Renal cortical epithelial cell (primary cell): ENCODE measurements at regions not wholly inside any gene's neighbourhood (a gene's known extent, or its start where the extent isn't known, plus 50 kb on each side); places are given as distances from the start of the nearest gene placed in this dataset.

Experiments used
- DNase-seq: peaks from one replicate; pipeline ENCODE4 v3.0.0-alpha.2; 2011; ENCODE audit warnings: low read depth

DNA sequence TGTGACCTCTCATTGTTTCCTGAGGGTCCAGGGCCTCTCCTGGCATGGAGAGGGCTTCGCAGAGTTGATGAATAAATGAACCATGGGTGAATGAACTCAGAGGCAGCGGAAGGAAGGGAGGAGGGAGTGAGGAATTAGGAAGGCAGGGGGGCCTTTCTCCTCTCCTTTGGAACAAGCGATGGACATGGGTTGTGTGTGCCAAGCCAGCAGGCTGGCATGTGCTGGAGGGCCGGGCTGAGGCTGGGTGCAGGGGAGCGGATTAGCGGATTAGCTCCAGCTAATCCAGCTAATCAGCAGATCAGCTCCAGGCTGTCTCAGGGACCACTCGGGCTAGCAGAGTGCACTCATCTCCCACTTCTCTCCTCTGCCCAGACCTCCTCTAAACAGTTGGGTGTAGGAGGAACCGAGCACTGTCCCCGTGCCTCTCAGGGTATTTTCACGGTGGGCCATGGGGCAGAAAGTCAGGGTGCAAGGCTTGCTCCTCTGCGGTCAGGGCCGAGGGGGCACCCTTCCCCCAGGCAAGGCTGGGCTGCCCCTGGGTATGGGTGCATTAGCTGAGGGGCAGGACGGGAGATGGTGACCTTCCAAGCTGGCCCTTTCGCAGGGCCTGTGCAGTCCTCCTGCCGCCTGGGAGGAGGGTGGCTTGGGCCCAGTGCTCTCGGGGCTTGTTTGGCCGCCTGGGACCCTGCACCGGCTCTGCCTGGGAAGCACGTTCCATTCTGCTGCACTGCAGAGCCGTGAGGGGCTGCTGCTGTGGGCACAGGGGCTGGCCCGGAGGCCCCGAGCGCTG, 120.3 kb upstream of the B3GAT1 start:
- no peak for DNase-seq

DNA sequence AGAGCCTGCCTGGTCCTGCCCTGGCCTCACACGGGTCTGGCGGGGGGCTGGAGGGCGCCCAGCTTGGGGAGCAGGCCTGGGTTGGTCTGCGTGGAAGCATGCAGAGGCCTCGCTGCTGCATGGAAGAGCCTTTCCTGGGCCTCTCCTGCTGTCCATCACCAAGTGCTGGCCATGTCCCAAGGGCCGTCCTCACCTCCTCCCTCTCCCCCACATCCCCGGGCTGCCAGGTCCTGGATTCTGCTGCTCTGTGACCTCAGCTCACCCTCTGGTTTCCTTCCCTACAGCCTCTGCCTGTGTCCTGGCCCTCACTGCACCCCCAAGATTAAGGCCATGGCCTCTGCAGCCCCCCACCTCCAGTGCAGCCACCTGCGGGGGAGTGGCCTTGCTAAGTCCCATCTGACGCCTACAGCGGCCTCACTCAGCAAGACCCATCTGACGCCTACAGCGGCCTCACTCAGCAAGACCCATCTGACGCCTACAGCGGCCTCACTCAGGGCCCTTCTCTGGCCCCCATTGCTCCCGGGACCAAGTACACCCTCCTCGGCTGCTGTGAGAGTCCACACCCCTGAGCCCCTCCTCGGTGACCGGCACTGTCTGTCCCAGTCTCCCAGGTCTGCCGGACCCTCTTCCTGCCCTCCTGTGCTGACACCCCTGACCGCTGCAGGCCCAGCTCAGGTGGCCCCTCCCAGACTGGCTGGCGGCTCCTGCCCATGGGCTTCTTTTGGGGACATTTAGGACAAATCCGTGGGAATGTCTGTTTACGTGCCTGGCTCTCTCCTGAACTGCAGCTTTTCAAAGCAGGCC, 119.5 kb upstream of the B3GAT1 start:
- DNase-seq: no peak

DNA sequence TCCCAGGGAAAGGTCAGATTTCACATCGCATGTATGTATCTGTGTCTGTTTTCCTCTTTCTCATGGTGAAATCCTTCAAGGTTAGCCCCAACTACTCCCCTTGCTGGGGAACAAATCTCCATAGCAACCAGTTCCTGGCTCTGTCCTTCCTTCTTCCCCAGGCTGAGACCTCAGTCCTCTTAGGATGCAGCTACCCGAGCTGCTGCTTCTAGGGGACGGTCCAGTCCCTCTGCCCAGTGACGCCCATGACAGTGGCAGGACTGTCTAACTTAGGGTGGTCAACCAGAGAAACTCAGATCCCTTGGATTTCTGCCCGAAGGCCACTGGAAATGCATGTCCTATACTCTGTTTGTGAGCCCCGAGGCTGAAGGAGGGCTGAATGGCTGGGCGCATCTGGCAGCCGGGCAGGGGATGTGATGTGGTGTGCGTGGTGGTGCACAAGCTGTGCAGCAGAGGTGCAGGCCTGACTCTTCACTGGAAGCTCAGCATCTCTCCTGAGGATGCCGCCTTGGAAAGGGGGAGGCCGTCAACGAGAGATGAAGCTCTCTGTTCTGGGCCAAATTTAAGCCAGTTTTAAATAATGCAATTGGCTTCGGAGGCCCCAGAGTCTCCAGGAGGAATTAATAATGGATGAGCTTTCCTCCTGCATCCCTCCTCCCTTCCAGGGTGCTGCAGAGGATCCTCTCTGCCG, 118.7 kb upstream of the B3GAT1 start:
- DNase-seq: no peak

DNA sequence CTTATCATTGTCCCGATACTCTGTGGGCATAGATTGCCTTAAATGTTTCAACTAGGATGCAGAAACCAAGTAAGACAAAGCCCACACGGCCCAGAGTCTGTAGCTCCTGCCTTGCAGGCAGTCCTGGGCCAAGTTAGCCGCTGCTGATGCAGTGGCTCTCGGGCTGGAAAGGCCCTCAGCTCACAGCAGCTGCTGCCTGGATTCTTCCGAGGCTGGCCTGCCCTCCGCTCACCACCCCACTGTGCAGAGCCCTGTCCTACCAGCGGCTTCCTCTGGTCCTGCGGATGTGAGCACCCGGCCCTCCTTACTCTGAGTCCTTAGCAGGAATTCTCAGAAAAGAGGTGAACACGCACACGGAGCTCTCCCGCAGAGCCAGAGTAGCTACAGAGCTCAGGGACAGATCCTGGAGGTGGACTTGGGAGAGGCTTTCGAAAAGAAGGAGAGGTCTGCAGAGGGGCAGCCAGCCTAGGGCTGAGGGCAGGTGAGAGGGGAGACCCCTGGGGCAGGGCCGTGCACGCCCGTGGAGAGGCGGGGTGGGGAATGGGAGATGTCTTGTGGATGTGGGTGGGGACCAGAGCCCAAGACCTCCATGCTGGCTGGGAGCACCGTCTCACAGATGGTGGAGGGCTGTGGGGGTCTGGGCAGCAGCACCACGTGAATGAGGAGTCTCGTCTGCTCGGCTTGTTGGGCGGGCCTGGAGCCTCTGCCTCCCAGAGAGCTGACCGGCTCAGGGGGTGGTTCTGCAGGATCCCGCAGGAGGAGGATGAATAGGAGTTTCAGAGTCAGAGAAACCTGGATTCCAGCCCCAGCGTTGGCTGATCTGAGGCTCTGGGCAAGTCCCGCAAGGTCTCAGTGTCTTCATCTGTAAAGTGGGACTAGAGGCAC, 117.4 kb upstream of the B3GAT1 start:
- no peak for DNase-seq

DNA sequence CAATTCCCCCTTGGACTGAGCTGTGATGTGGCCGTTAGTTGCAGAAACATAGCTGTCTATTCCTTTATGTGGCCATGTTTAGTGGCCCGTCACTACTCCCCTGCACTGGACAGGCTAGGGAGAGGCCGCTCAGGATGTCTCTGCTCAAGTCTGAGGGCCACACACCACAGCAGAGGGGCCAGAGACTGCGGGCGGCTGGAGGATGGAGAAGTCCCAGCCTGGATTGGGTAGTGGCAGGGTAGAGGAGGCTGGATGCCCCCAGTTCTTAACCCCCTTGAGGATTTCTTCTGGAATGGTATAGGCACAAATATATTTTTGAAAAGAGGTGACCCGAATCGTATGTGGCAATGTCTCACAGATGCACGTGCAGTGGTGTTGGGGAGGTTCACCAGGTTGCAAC, 116.4 kb upstream of the B3GAT1 start:
- DNase-seq: no peak

DNA sequence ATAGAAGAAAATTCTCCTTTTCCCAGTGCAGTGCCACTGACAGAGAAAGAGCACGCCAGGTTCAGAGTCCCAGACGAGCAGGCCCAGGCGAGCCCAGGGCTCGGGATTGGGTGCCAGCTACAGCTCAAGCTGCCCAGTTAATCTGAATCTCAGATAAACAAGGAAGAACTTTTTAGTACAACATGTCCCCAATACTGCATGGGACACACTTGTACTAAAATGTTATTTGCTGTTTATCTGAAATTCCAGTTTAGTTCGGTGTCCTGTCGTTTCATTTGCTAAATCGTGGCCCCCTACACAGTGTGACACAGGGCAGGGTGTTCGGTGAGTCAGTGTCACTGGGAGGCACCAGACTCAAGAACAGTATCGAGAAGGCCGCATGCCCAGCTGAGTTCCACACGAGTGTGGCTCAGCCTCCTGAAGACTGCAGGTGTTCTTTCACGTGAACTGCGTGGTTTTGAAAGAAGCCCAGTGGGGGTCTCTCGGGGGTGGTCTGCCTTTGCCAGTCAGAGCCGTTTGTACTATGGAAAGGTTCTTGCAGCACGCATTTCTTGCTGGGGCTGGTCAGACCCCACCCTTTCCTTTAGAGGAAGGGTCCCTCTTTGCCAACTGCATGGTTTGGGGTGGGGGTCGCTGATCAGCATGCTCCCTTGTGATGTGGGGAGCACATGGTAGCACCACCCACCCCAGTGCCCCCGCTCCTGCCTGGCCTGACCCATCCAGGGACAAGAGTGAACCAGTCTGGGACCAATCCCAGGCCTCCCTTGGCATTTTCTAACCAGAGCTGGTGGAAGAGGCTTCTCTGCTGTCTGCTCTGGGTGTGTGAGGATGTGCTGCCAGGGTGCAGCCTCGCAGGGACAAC, 115.6 kb upstream of the B3GAT1 start:
- DNase-seq: no peak

DNA sequence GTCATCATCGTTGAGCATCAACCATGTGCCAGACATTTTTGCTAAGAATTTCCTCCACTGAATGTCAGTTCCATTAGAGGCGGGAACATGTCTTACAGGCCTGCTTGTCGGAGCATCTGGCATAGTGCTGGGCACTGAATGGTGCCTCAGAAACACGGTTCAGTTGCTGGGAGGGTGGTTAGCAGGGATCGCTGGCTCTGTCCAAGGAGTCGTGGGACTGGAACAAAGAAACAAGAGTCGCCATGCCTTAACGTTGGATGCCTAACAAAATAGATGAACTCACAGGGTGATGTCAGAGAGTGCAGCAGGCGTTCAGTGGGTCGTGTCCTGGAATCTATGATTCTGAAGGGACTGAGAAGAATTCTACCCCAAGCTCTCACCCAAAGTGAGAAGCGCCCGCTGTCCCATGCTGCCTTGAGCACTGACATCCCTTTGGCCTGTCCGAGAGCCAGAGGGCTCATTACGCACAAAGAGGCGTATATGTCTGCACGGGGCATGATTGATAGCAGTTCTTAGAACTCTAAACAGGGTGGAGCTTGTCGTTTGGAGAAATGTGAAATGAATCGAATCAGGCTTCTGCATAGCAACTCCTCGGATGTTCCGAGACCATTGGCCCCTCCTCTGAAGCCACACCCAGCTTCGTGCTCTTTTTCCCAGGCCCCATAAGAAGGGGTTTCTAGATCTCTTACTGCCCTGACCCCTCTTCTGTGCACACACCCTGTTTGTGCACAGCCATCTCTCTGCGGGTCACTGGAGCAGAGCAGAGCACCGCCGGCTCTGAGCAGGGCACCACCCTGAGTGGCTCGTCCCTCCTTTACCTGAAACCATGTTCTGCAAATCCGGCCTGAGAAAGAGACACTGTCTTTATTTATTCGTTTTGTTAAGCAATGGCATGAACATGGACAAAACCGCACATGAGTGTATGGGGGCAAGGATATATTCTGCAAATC, 113.1 kb upstream of the B3GAT1 start:
- DNase-seq: no peak

DNA sequence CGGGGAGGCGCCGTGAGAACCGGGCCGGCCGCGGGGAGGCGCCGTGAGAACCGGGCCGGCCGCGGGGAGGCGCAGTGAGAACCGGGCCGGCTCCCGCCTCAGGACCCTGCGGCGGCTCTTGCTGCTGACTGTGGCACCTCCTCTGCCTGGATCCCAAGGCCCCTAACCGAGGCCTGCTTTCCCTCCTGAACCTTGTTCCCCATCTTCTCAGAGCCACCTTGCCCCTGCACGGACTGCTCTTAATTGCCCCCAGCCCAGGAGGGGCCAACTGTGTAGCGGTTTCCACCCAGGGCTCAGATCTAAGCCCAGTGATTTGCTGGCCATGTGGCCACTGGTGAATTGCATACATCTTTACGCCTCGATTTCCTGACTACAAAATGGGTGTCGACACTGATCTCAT, 112.2 kb upstream of the B3GAT1 start:
- no peak for DNase-seq

DNA sequence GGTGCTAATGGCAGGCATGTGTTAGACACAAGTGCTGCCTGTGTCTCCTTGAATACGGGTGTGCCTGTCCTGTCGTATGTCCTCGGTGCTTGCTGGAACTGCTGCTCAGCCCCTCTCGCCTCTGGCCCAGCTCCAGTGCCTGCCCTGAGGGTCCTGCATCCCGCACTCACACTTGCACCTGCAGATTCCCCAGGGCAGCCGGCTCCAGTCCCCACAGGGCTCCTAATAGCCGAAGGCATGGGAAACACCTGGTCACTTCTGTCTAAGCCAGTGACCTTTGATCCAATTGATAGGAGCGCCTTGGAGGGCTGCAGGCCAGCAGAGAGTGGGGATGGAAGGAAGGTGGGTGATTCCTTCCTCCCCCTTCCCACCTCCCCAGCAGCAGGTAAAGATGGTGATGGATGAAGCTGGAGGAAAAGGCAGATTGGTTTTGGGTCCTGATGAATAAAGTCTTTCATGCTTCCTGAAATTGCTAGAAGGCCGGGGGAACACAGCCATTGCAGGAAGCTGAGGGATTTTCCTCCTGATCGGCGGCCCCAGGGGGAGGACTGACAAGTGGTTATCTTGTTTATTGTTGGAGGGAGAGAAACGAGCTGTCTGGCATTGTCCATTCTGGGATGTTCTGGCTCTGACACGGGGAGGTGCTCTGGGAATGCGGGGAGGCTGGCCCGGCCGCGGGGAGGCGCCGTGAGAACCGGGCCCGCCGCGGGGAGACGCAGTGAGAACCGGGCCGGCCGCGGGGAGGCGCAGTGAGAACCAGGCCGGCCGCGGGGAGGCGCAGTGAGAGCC, 110.9 kb upstream of the B3GAT1 start:
- no peak for DNase-seq

DNA sequence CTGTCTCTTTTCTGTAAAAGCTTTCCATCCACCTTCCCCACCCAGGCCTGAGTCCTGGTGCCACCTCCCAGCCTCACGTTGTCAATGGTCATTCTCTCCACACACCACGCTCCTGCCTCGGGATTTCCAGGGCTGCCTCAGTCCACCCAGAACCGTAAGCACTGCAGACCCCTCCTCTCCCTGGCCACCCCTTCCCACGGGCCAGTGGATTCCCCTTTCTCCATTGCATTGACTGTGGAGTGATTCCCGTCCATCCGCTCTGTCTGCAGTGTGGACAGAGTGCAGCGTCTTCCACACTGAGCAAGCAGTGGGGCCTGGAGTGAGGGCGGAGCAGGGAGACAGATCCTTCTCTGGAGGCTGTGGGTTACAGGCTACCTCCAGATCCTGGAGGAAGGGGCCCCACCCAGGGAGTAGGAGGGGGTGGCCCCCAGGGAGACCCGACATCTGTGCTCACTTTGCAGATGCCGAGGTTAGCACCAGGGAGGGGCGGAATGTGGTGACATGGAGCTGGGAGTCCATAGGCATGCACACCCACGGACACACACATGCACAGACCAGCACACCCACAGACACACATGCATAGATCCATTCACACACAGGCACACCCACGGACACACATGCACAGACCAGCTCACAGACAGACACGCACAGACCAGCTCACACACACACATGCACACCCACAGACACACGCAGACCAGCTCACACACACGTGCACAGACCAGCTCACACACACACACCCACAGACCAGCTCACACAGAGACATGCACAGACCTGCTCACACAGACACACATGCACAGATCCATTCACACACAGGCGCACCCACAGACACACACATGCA, 109.6 kb upstream of the B3GAT1 start:
- DNase-seq: no peak

DNA sequence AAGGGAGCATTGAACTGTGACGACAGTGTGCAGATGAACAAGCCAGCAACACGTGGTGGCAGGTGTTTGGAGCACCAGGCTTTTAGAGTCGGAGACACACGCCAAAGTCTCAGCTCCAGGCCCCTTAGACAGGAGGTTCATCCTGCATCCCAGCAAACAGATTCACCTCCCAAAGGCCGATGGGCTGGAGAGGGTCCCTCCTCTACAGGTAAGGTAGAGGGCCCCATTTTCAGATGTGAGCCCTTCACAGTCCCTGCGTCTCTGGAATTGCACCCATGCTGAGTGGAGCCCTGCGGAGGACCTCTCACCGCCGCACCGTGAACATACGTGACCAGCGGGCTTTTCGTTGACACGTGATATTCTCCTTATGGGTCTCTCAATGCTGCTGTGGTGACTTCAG, 109.0 kb upstream of the B3GAT1 start:
- DNase-seq: no peak

DNA sequence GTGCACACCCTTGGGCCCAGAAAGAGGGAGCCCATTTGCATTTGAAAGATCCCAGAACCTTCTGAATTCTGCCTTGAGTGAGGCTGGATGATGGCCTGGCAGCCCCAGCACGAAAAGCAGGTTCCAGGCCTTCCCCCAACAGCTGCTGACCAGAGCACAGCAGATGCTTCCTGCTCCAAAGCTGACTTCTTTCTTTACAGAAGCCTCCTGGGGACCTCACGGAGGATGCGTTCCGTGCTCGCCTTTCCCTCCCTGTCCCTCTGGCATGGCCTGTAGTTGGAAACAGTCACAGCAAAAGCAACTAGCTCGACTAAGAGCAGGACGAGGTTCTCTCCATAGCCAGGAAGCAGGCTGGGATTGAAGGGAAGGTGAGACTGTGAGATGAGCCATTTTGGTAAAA, 107.7 kb upstream of the B3GAT1 start:
- no peak for DNase-seq

DNA sequence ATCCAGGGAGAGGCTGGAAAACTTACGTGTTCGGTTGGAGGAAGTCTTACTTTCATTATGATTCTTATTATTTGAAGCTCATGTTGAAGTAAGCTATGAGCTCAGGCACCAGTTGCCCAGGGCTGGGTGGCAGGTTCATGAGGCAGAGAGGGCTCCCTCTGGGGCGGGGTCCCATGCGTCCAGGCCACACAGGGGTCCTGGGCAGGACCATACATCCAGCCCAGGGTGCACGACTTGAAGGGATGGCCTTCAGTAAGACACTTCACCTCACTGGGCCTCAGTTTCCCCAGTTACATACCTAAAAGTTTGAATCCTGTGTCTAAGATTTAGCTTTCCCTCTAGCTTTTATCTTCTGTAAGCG, 107.3 kb upstream of the B3GAT1 start:
- DNase-seq: no peak

DNA sequence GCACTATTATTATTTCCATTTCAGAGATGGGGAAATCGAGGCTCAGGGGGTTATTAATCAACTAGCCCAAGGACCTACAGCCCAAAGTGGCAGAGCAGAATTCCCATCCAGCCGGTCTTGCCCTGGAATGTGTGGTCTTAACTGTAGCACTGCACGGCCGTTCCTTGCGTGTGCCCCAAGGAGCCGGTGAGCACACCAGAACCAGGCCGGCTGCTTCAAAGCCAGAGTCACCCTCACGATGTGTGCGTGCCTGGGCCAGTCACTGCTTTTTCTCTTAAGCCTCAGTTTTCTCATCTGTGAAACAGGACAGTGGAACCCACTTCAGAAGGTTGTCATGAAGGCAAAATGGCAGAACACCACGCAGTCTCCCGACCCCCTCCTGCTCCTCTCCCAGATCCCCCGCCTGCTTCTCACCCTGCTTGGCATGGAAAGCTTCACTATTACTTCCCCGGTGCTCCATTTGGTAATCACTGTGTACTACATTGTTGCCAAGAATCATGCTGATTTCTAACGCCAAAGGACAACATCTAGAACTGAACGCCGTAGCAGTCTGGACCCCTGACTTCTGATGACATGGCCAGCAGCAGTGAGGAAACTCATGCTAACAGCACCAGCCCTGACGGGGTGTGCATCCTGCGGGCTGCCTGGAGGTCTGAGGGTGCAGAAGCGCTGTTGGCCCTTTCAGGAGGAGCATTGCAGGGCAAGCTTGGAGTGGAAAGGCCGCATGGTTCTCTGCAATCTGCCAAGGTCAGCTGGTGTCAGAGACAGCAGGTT, 106.8 kb upstream of the B3GAT1 start:
- no peak for DNase-seq

DNA sequence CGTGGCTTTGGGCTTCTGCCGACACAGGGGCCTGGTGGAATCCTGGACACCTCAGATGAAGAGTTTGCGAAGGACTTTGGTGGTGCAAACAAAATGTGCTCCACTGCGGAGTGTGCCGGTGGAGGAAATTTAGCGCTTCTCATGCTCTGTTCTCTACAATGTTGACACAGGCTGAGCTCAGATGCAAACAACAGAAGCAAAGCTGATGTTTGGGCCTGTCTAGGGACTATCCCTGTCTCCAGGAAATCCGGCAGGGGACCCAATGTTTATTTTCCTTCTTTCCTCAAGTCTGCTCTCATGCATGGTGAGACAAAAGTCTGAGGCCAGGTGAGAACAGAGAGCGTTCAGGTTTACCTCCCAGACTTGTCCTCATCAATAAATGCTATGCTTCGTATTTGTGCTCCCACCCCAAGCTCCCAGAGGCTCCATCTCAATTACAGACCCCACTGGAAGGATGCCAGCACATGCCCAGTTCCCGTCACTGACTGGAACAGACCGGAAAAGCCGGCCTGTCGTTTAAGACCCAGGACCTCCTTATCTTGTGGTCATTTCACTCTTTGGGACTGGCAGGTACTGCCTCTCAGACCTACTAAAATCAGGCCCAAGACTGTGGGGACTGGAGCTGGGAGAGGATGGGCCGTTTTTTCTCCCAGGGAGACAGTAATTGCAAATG, 105.7 kb upstream of the B3GAT1 start:
- DNase-seq: no peak

DNA sequence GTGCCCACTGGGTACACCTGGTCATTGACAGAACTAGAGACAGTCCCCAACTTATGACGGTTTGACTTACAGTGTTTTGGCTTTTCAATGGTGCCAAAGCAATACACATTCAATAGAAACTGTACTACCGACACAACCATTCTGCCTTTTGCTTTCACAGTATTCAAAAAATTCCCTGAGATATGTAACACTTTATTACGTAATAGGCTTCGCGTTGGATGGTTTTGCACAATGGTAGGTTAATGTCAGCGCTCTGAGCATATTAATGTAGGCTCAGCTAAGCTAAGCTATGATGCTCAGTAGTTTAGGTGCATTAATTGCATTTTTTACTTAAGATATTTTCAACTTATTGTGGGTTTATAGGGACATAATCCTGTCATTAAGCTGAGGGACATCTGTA, 105.1 kb upstream of the B3GAT1 start:
- no peak for DNase-seq

DNA sequence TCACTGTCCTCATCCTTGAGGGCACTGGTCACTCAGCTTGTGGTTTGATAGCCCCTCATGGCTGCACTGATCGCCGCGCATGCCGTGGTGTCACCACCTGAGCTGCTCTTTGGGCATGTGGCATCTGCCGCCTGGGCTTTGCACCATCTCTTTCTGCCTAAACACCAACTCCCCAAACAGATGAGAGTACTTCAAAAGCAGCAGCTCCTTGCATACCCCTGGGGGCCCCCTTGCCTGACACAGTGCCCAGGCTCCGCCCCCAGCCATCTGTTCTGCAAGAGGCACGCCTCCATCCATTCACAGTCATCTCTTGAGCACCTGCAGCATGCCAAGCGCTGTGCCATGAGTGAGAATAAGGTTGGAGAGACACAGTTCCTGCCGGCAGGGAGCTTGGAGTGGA, 104.5 kb upstream of the B3GAT1 start:
- DNase-seq: no peak
